HL-60 (cell line): ENCODE measurements at regions not wholly inside any gene's neighbourhood (a gene's known extent, or its start where the extent isn't known, plus 50 kb on each side); places are given as distances from the start of the nearest gene placed in this dataset.
A peak's percentile ranks its signal among the peaks of the same experiment; 100 is the strongest.

Source experiments
- DNase-seq, 2 experiments: peaks; one replicate each; pipeline ENCODE4 v3.0.0-alpha.2; 2010 to 2020; ENCODE audit warnings: low read depth in 1 of 2, low spot score in 1 of 2
- H3K27ac ChIP-seq: fragments of 250-450 bp; sonication (Bioruptor Pico); replicated peaks from 2 replicates; pipeline ENCODE4 v1.5.1; 2020; ENCODE audit warnings: mild to moderate bottlenecking, moderate library complexity
- H3K27me3 ChIP-seq: fragments of 250-450 bp; sonication (Bioruptor Pico); 2 replicates; pipeline ENCODE4 v1.5.1; 2021; ENCODE audit warnings: mild to moderate bottlenecking, moderate library complexity; ENCODE audit not compliant: insufficient read depth, poor library complexity, severe bottlenecking
- H3K4me3 ChIP-seq: replicated peaks from 2 replicates; pipeline ENCODE4 v1.5.1; 2011; ENCODE audit warnings: mild to moderate bottlenecking, control low read depth, low read length; ENCODE audit not compliant: insufficient read depth
- CTCF ChIP-seq: IDR thresholded peaks from one replicate; pipeline ENCODE4 v1.5.1; 2011; ENCODE audit warnings: low read length, control low read depth, inconsistent platforms; ENCODE audit not compliant: insufficient read depth
- GABPA ChIP-seq: IDR thresholded peaks from 2 replicates; pipeline ENCODE4 v1.6.1; 2012; ENCODE audit warnings: low read depth
- POLR2AphosphoS5 ChIP-seq: IDR thresholded peaks from 2 replicates; pipeline ENCODE4 v1.6.1; 2012; ENCODE audit warnings: low read depth
- REST ChIP-seq: IDR thresholded peaks from 2 replicates; pipeline ENCODE4 v1.6.1; 2012; ENCODE audit warnings: low read depth; ENCODE audit not compliant: insufficient replicate concordance
- SPI1 ChIP-seq: IDR thresholded peaks from 2 replicates; pipeline ENCODE4 v1.6.1; 2012; ENCODE audit warnings: low read depth, mild to moderate bottlenecking, borderline replicate concordance

- no peak for TF ChIP-seq REST
- no peak for TF ChIP-seq GABPA
- no peak for TF ChIP-seq CTCF
- TF ChIP-seq POLR2AphosphoS5, result no peak
- no peak for TF ChIP-seq SPI1
- no peak for DNase-seq
- Histone ChIP-seq H3K27me3 (no peaks in the 10 kb centered on the region), H3K27ac (no peak overlapping the region), H3K4me3 (no peak overlapping the region)
These were observed 106.8 kb upstream of the SLC7A14 start for GRCh38 chr3:170692720-170693119.

- no peaks in the 10 kb centered on the region for H3K27me3 ChIP-seq
- H3K27ac ChIP-seq, result no peak overlapping the region
- no peak overlapping the region for H3K4me3 ChIP-seq
- no peak for DNase-seq
- no peak for TF ChIP-seq REST
- TF ChIP-seq POLR2AphosphoS5, result no peak
- TF ChIP-seq CTCF, result no peak
- TF ChIP-seq GABPA, result no peak
- no peak for TF ChIP-seq SPI1
These were observed 104.7 kb upstream of the SLC7A14 start for GRCh38 chr3:170690661-170690981.

GRCh38 chr3:170689893-170690660 lies 104.2 kb upstream of the SLC7A14 start:
- TF ChIP-seq SPI1, result peak; percentile 40; the same call in 1 of the 2 replicates
- TF ChIP-seq GABPA, result no peak
- peak; percentile 55 for TF ChIP-seq CTCF
- TF ChIP-seq REST, result no peak
- DNase-seq, result peak; percentile 4 to 52
- H3K27me3 ChIP-seq, result no peaks in the 10 kb centered on the region
- H3K4me3 ChIP-seq, result no peak overlapping the region
- H3K27ac ChIP-seq, result no peak overlapping the region
